Keratinocyte (primary cell): ENCODE measurements at regions not wholly inside any gene's neighbourhood (a gene's known extent, or its start where the extent isn't known, plus 50 kb on each side); places are given as distances from the start of the nearest gene placed in this dataset.
"Not testable (repeated sequence)": the region's sequence is repeated elsewhere in the genome, so short reads cannot be mapped to it uniquely, and the experiment has no call there.

Source experiments
- DNase-seq: peaks from one replicate; pipeline ENCODE4 v3.0.0-alpha.2; 2011; ENCODE audit warnings: low read depth, missing footprints, low spot score
- FAIRE-seq: peaks from 2 replicates; lab custom pipeline; 2011; peaks lifted over from hg19 to GRCh38; lab: Jason Lieb, UNC
- H2AFZ ChIP-seq: 2 replicates; pipeline ENCODE4 v1.6.0; 2012; ENCODE audit warnings: low read length, control low read depth, inconsistent platforms; ENCODE audit not compliant: control insufficient read depth
- H3K27ac ChIP-seq: 2 replicates; pipeline ENCODE4 v1.5.1; 2011; ENCODE audit warnings: low read length; ENCODE audit not compliant: control insufficient read depth, insufficient read depth
- H3K27me3 ChIP-seq: 3 replicates; pipeline ENCODE4 v1.6.0; 2011; ENCODE audit warnings: low read length; ENCODE audit not compliant: control insufficient read depth, insufficient read depth; ENCODE audit errors: extremely low read depth
- H3K36me3 ChIP-seq, 2 experiments: 2 replicates in 1 of 2; 3 replicates in 1 of 2; pipeline ENCODE4 v1.5.1; 2011; ENCODE audit warnings: low read length in 2 of 2, mild to moderate bottlenecking in 1 of 2; ENCODE audit not compliant: control insufficient read depth in 2 of 2, insufficient read depth in 2 of 2; ENCODE audit errors: extremely low read depth in 1 of 2
- H3K4me1 ChIP-seq: 3 replicates; pipeline ENCODE4 v1.5.1; 2011; ENCODE audit warnings: low read length; ENCODE audit not compliant: control insufficient read depth, insufficient read depth; ENCODE audit errors: extremely low read depth
- H3K4me2 ChIP-seq: 3 replicates; pipeline ENCODE4 v1.6.0; 2011; ENCODE audit warnings: low read depth, low read length; ENCODE audit not compliant: control insufficient read depth, insufficient read depth; ENCODE audit errors: extremely low read depth
- H3K4me3 ChIP-seq, 3 experiments: fragments of 200-600 bp in 1 of 3; sonication (generic) in 1 of 3; 2 replicates in 2 of 3; 3 replicates in 1 of 3; pipeline ENCODE4 v1.5.1; 2011 to 2016; ENCODE audit warnings: low read length in 3 of 3, mild to moderate bottlenecking in 3 of 3, control low read depth in 2 of 3, inconsistent platforms in 1 of 3, low read depth in 1 of 3, mixed read lengths in 1 of 3, mixed run types in 1 of 3, moderate library complexity in 1 of 3; ENCODE audit not compliant: control insufficient read depth in 2 of 3, insufficient read depth in 2 of 3; ENCODE audit errors: extremely low read depth in 1 of 3
- H3K79me2 ChIP-seq: 2 replicates; pipeline ENCODE4 v1.6.0; 2012; ENCODE audit warnings: low read length; ENCODE audit not compliant: control insufficient read depth, insufficient read depth
- H3K9ac ChIP-seq: 3 replicates; pipeline ENCODE4 v1.6.0; 2011; ENCODE audit warnings: low read length; ENCODE audit not compliant: control insufficient read depth, insufficient read depth; ENCODE audit errors: extremely low read depth
- H3K9me1 ChIP-seq: 3 replicates; pipeline ENCODE4 v1.6.0; 2011; ENCODE audit warnings: low read length; ENCODE audit not compliant: control insufficient read depth, insufficient read depth; ENCODE audit errors: extremely low read depth
- H3K9me3 ChIP-seq: 2 replicates; pipeline ENCODE4 v1.5.1; 2012; ENCODE audit warnings: low read depth, low read length; ENCODE audit not compliant: control insufficient read depth
- H4K20me1 ChIP-seq: 3 replicates; pipeline ENCODE4 v1.6.0; 2011; ENCODE audit warnings: low read length; ENCODE audit not compliant: control insufficient read depth, insufficient read depth; ENCODE audit errors: extremely low read depth
- EZH2 ChIP-seq: IDR thresholded peaks from one replicate; pipeline ENCODE4 v1.6.1; 2012; ENCODE audit warnings: inconsistent platforms, mild to moderate bottlenecking, low read length, moderate library complexity
- dilution Hi-C: fragments of 300-500 bp; cut with MboI; formaldehyde crosslinking; loops from one replicate; pipeline ENCODE4 v1.7.0; 2020; ENCODE audit warnings: low sequenced_read_pairs; ENCODE audit not compliant: extremely low pct_ligation_motif_present
- TF ChIP-seq, protein P1 (sequence below), 3 experiments: IDR thresholded peaks in 1 of 3; conservative IDR thresholded peaks in 1 of 3; optimal IDR thresholded peaks in 1 of 3; 2 replicates in 2 of 3; 3 replicates in 1 of 3; pipeline versions ENCODE3 to v1.5.1; 2011; ENCODE audit warnings: low read length in 3 of 3, mild to moderate bottlenecking in 3 of 3, moderate library complexity in 2 of 3, control low read depth in 1 of 3, inconsistent platforms in 1 of 3; ENCODE audit not compliant: insufficient read depth in 2 of 3; ENCODE audit errors: extremely low read depth in 1 of 3

DNA sequence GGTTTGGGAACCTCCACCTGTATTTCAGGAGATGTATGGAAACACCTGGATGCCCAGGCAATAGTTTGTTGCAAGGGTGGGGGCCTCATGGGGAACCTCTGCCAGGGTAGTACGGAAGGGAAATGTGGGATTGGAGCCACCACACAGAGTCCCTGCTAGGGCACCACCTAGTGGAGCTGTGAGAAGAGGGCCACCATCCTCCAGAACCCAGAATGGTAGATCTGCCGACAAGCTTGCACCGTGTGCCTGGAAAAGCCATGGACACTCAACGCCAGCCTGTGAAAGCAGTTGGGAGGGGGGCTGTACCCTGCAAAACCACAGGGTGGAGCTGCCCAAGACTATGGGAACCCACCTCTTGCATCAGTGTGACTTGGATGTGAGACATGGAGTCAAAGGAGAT is 407.2 kb downstream of the PSAT1 start:
- H4K20me1 ChIP-seq, H3K27ac ChIP-seq, H3K4me2 ChIP-seq, H3K79me2 ChIP-seq, DNase-seq, FAIRE-seq, H2AFZ ChIP-seq, H3K9me1 ChIP-seq, H3K9ac ChIP-seq, H3K9me3 ChIP-seq, H3K36me3 ChIP-seq, H3K4me3 ChIP-seq, H3K27me3 ChIP-seq, H3K4me1 ChIP-seq, dilution Hi-C loops: not testable (repeated sequence)
- TF ChIP-seq, protein P1, sequence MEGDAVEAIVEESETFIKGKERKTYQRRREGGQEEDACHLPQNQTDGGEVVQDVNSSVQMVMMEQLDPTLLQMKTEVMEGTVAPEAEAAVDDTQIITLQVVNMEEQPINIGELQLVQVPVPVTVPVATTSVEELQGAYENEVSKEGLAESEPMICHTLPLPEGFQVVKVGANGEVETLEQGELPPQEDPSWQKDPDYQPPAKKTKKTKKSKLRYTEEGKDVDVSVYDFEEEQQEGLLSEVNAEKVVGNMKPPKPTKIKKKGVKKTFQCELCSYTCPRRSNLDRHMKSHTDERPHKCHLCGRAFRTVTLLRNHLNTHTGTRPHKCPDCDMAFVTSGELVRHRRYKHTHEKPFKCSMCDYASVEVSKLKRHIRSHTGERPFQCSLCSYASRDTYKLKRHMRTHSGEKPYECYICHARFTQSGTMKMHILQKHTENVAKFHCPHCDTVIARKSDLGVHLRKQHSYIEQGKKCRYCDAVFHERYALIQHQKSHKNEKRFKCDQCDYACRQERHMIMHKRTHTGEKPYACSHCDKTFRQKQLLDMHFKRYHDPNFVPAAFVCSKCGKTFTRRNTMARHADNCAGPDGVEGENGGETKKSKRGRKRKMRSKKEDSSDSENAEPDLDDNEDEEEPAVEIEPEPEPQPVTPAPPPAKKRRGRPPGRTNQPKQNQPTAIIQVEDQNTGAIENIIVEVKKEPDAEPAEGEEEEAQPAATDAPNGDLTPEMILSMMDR (optimal IDR thresholded peaks at IDR 0.05 in 1 of 3, IDR thresholded peaks at IDR 0.05 in 1 of 3, conservative IDR thresholded peaks at IDR 0.05 in 1 of 3; ENCODE audit: extremely low read depth in 1 of 3, insufficient read depth in 2 of 3, low read length in 3 of 3): peak in 2 of 3 experiments; percentile 48 to 51

DNA sequence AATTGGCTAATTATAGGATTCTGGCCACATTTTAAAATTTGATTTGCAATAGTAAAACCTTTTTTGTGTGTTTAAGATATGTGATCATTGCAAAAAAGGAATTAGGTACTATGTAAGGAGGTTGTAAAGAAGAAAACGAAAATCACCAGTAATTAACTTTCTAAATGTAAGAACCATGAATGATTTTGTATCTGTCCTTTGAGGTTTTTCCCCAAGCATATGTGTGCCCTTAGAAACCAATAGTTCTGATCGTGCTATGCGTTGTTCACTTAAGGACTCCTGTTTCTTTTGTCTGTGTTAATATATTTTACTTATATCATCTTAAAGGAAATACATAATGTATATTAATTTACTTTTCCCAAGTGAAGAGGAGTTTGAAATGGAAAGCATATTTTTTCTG is 410.2 kb downstream of the PSAT1 start:
- Histone ChIP-seq H3K4me1 (peaks cover 6% of the 10 kb centered on the region), H3K9me3 (no peaks in the 10 kb centered on the region), H3K79me2 (no peaks in the 10 kb centered on the region), H3K9me1 (no peaks in the 10 kb centered on the region), H3K9ac (no peak overlapping the region), H3K4me3 (peak overlapping the region in 1 of 3 experiments; percentile 6), H4K20me1 (no peaks in the 10 kb centered on the region), H3K27me3 (no peaks in the 10 kb centered on the region), H3K27ac (no peak overlapping the region), H3K36me3 (no peaks in the 10 kb centered on the region), H2AFZ (peak overlapping the region; percentile 59), H3K4me2 (peak overlapping the region; percentile 50)
- TF ChIP-seq, protein P1 (optimal IDR thresholded peaks at IDR 0.05 in 1 of 3, IDR thresholded peaks at IDR 0.05 in 1 of 3, conservative IDR thresholded peaks at IDR 0.05 in 1 of 3; ENCODE audit: extremely low read depth in 1 of 3, insufficient read depth in 2 of 3, low read length in 3 of 3): no peak
- TF ChIP-seq EZH2: no peak
- DNase-seq (no peak), FAIRE-seq (no peak)
- dilution Hi-C loops: no loop called here
